IMR-90 (cell line): ENCODE measurements at regions not wholly inside any gene's neighbourhood (a gene's known extent, or its start where the extent isn't known, plus 50 kb on each side); places are given as distances from the start of the nearest gene placed in this dataset.

Experiments
- ATAC-seq: fragments of 200-7000 bp; cut with Tn5 transposase; 2 replicates; pipeline ENCODE4 v1.9.1; 2020; ENCODE audit warnings: low read depth, mild to moderate bottlenecking, moderate library complexity
- BruUV-seq: library from RNA; stranded (reverse); fragments of 400-500 nt; replicated peaks from 2 replicates; lab custom pipeline; 2021; lab: Mats Ljungman, UMichigan
- CTCF ChIA-PET: fragments of 300-600 bp; formaldehyde crosslinking; extraction: SDS; loops from one replicate; lab custom pipeline; 2021; ENCODE audit warnings: antibody characterized with exemption; lab: Yijun Ruan, JAX
- POLR2A ChIA-PET: fragments of 300-600 bp; sonication (Branson Sonifier 250); formaldehyde crosslinking; loops from one replicate; lab custom pipeline; 2022; ENCODE audit warnings: antibody characterized with exemption; ENCODE audit not compliant: unreplicated experiment; lab: Charles Lee
- DNase-seq: peaks from one replicate; pipeline ENCODE4 v3.0.0; 2013
- H2AFZ ChIP-seq: replicated peaks from 2 replicates; pipeline ENCODE3; 2013; ENCODE audit warnings: low read length, mild to moderate bottlenecking; ENCODE audit not compliant: poor library complexity
- H2AK5ac ChIP-seq: 2 replicates; pipeline ENCODE4 v1.6.1; 2013; ENCODE audit warnings: low read depth, low read length, inconsistent platforms
- H2AK9ac ChIP-seq: replicated peaks from 2 replicates; pipeline ENCODE3; 2013; ENCODE audit warnings: mild to moderate bottlenecking, low read depth, low read length, moderate library complexity; ENCODE audit not compliant: poor library complexity
- H2BK120ac ChIP-seq: 2 replicates; pipeline ENCODE4 v1.6.1; 2013; ENCODE audit warnings: low read depth, low read length, inconsistent platforms
- H2BK15ac ChIP-seq: 3 replicates; pipeline ENCODE4 v1.6.1; 2013; ENCODE audit warnings: low read depth, low read length, inconsistent platforms
- H2BK20ac ChIP-seq: 2 replicates; pipeline ENCODE4 v1.6.1; 2013; ENCODE audit warnings: low read depth, mild to moderate bottlenecking, inconsistent platforms, low read length, moderate library complexity
- H2BK5ac ChIP-seq: 2 replicates; pipeline ENCODE4 v1.6.1; 2013; ENCODE audit warnings: mild to moderate bottlenecking, low read depth, low read length, inconsistent platforms; ENCODE audit not compliant: poor library complexity, severe bottlenecking
- H3K14ac ChIP-seq: replicated peaks from 2 replicates; pipeline ENCODE4 v1.6.1; 2013; ENCODE audit warnings: low read depth, low read length, inconsistent platforms
- H3K18ac ChIP-seq: 2 replicates; pipeline ENCODE4 v1.6.1; 2013; ENCODE audit warnings: low read depth, low read length, control low read depth
- H3K23ac ChIP-seq: 2 replicates; pipeline ENCODE4 v1.6.1; 2013; ENCODE audit warnings: low read depth, low read length, inconsistent platforms
- H3K27ac ChIP-seq: 2 replicates; pipeline ENCODE4 v1.5.1; 2013; ENCODE audit warnings: mild to moderate bottlenecking, control low read depth, low read length; ENCODE audit not compliant: insufficient read depth
- H3K27me3 ChIP-seq: 2 replicates; pipeline ENCODE4 v1.6.1; 2013; ENCODE audit warnings: low read length; ENCODE audit not compliant: control insufficient read depth, insufficient read depth
- H3K36me3 ChIP-seq: 2 replicates; pipeline ENCODE4 v1.6.1; 2013; ENCODE audit warnings: low read length, mixed read lengths; ENCODE audit not compliant: control insufficient read depth, insufficient read depth
- H3K4ac ChIP-seq: 2 replicates; pipeline ENCODE4 v1.6.1; 2013; ENCODE audit warnings: low read depth, low read length, inconsistent platforms
- H3K4me1 ChIP-seq: 2 replicates; pipeline ENCODE4 v1.6.1; 2013; ENCODE audit warnings: low read length, mixed read lengths; ENCODE audit not compliant: control insufficient read depth, insufficient read depth
- H3K4me2 ChIP-seq: 2 replicates; pipeline ENCODE4 v1.6.1; 2013; ENCODE audit warnings: low read depth, mild to moderate bottlenecking, control low read depth, low read length, moderate library complexity
- H3K4me3 ChIP-seq: 2 replicates; pipeline ENCODE4 v1.5.1; 2013; ENCODE audit warnings: low read depth, mild to moderate bottlenecking, control low read depth, low read length, moderate library complexity; ENCODE audit not compliant: insufficient read depth
- H3K56ac ChIP-seq: 2 replicates; pipeline ENCODE4 v1.6.1; 2013; ENCODE audit warnings: low read length, inconsistent platforms; ENCODE audit not compliant: insufficient read depth; ENCODE audit errors: extremely low read depth
- H3K79me1 ChIP-seq, 2 experiments: 2 replicates each; pipeline ENCODE4 v1.6.1; 2013; ENCODE audit warnings: low read length in 2 of 2, inconsistent platforms in 1 of 2, low read depth in 1 of 2
- H3K9ac ChIP-seq: 2 replicates; pipeline ENCODE4 v1.6.1; 2013; ENCODE audit warnings: low read depth, low read length, control low read depth
- H3K9me1 ChIP-seq: 2 replicates; pipeline ENCODE4 v1.6.1; 2013; ENCODE audit warnings: low read length, inconsistent platforms; ENCODE audit not compliant: insufficient read depth
- H3K9me3 ChIP-seq: 2 replicates; pipeline ENCODE4 v1.6.1; 2013; ENCODE audit warnings: low read length; ENCODE audit not compliant: control insufficient read depth, insufficient read depth
- H4K20me1 ChIP-seq: 2 replicates; pipeline ENCODE4 v1.6.1; 2013; ENCODE audit warnings: low read length, inconsistent platforms; ENCODE audit not compliant: insufficient read depth
- H4K5ac ChIP-seq: 2 replicates; pipeline ENCODE4 v1.6.1; 2013; ENCODE audit warnings: mild to moderate bottlenecking, low read depth, low read length, control low read depth
- H4K8ac ChIP-seq, 2 experiments: 2 replicates each; pipeline ENCODE4 v1.6.1; 2013; ENCODE audit warnings: low read depth in 2 of 2, low read length in 2 of 2, control low read depth in 1 of 2, inconsistent platforms in 1 of 2
- H4K91ac ChIP-seq: 2 replicates; pipeline ENCODE4 v1.6.1; 2013; ENCODE audit warnings: low read depth, low read length, inconsistent platforms; ENCODE audit not compliant: insufficient read depth
- BHLHE40 ChIP-seq: fragments of 150-350 bp; IDR thresholded peaks from 2 replicates; pipeline ENCODE4 v1.6.1; 2016; ENCODE audit warnings: mild to moderate bottlenecking, low read depth, low read length
- CEBPB ChIP-seq: IDR thresholded peaks from 2 replicates; pipeline ENCODE4 v1.6.1; 2012; ENCODE audit warnings: low read depth, low read length, improper control_type of control experiment
- CHD1 ChIP-seq: IDR thresholded peaks from 2 replicates; pipeline ENCODE4 v1.6.1; 2012; ENCODE audit warnings: low read depth, low read length, improper control_type of control experiment
- CTCF ChIP-seq: conservative IDR thresholded peaks from 2 replicates; pipeline ENCODE4 v1.5.1; 2012; ENCODE audit warnings: mild to moderate bottlenecking, low read depth, low read length, improper control_type of control experiment
- FOS ChIP-seq: fragments of 150-350 bp; IDR thresholded peaks from 2 replicates; pipeline ENCODE4 v1.6.1; 2016; ENCODE audit warnings: low read depth, low read length
- MAFK ChIP-seq: IDR thresholded peaks from 2 replicates; pipeline ENCODE4 v1.6.1; 2012; ENCODE audit warnings: low read depth, low read length, improper control_type of control experiment
- MAZ ChIP-seq: IDR thresholded peaks from 2 replicates; pipeline ENCODE4 v1.6.1; 2012; ENCODE audit warnings: low read depth, mild to moderate bottlenecking, low read length, improper control_type of control experiment, moderate library complexity, borderline replicate concordance
- MXI1 ChIP-seq: IDR thresholded peaks from 2 replicates; pipeline ENCODE4 v1.6.1; 2012; ENCODE audit warnings: low read depth, mild to moderate bottlenecking, low read length, moderate library complexity, borderline replicate concordance
- NFE2L2 ChIP-seq: fragments of 150-350 bp; IDR thresholded peaks from 2 replicates; pipeline ENCODE4 v1.6.1; 2016; ENCODE audit warnings: low read depth, mild to moderate bottlenecking, low read length
- POLR2A ChIP-seq: IDR thresholded peaks from 2 replicates; pipeline ENCODE4 v1.6.1; 2012; ENCODE audit warnings: mild to moderate bottlenecking, low read depth, low read length
- RAD21 ChIP-seq: IDR thresholded peaks from 2 replicates; pipeline ENCODE4 v1.6.1; 2012; ENCODE audit warnings: low read length, improper control_type of control experiment
- RCOR1 ChIP-seq: IDR thresholded peaks from 2 replicates; pipeline ENCODE4 v1.6.1; 2012; ENCODE audit warnings: mild to moderate bottlenecking, low read length, improper control_type of control experiment; ENCODE audit not compliant: insufficient replicate concordance
- RFX5 ChIP-seq: IDR thresholded peaks from 2 replicates; pipeline ENCODE4 v1.8.0; 2012; ENCODE audit warnings: low read depth, mild to moderate bottlenecking, low read length, moderate library complexity
- SMC3 ChIP-seq: fragments of 150-350 bp; IDR thresholded peaks from 2 replicates; pipeline ENCODE4 v1.6.1; 2016; ENCODE audit warnings: low read depth, mild to moderate bottlenecking, antibody characterized with exemption, low read length, moderate library complexity
- USF2 ChIP-seq: fragments of 150-350 bp; IDR thresholded peaks from 2 replicates; pipeline ENCODE4 v1.6.1; 2017; ENCODE audit warnings: mild to moderate bottlenecking, antibody characterized with exemption, low read length, low read depth
- dilution Hi-C: fragments of 300-500 bp; cut with HindIII; formaldehyde crosslinking; loops from one replicate; pipeline ENCODE4 v1.14.3; 2018; ENCODE audit warnings: low sequenced_read_pairs; ENCODE audit not compliant: unreplicated experiment
- in situ Hi-C: fragments of 300-500 bp; cut with MboI; formaldehyde crosslinking; loops from 3 replicates; pipeline ENCODE4 v1.14.3; 2019; ENCODE audit warnings: low sequenced_read_pairs, inconsistent platforms, mixed read lengths
- intact Hi-C: fragments of 100-400 bp; cut with micrococcal nuclease; formaldehyde crosslinking; loops from 2 replicates; pipeline ENCODE4 v1.10.0; 2022
- TF ChIP-seq, protein P1 (sequence below): fragments of 150-350 bp; IDR thresholded peaks from 2 replicates; pipeline ENCODE4 v1.6.1; 2016; ENCODE audit warnings: low read depth, mild to moderate bottlenecking, low read length, moderate library complexity, borderline replicate concordance

DNA sequence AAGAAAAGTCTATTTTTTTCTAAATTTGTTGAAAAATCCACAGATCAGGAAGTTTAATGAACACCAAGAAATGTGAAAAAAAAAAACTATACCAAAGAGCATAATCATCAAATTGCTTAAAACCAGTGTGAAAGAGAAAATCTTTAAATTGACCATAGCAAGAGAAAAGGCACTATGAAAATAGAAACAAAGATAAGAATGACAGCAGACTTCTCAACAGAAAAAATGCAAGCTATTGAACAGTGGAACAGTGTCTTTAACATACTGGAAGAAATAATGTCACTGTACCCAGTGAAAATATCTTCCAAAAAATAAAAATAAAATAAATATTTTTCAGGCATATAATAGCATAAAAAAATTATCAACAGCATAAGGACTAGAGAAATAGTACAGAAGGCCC is 243.0 kb upstream of the GJB5 start:
- CTCF ChIA-PET, result no interaction called here
- DNase-seq, result no peak
- dilution Hi-C loops, result no loop called here

More for the DNA sequence above, 243.0 kb upstream of the GJB5 start:
- TF ChIP-seq RCOR1, result no peak
- TF ChIP-seq RFX5, result no peak
- no peak for TF ChIP-seq RAD21
- TF ChIP-seq SMC3, result no peak
- no peak for TF ChIP-seq MXI1
- no peak for TF ChIP-seq CTCF
- TF ChIP-seq CHD1, result no peak
- no peak for TF ChIP-seq USF2
- TF ChIP-seq BHLHE40, result no peak
- no peak for TF ChIP-seq CEBPB
- TF ChIP-seq, protein P1, sequence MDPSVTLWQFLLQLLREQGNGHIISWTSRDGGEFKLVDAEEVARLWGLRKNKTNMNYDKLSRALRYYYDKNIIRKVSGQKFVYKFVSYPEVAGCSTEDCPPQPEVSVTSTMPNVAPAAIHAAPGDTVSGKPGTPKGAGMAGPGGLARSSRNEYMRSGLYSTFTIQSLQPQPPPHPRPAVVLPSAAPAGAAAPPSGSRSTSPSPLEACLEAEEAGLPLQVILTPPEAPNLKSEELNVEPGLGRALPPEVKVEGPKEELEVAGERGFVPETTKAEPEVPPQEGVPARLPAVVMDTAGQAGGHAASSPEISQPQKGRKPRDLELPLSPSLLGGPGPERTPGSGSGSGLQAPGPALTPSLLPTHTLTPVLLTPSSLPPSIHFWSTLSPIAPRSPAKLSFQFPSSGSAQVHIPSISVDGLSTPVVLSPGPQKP, result no peak
- no peak for TF ChIP-seq FOS
- TF ChIP-seq MAZ, result no peak
- no peak for TF ChIP-seq MAFK
- TF ChIP-seq POLR2A, result no peak
- no peak for TF ChIP-seq NFE2L2
- no TSS peak for BruUV-seq
- no peak overlapping the region for H4K91ac ChIP-seq
- no peak overlapping the region for H2BK15ac ChIP-seq
- no peak overlapping the region for H2BK5ac ChIP-seq
- no peak overlapping the region for H2BK120ac ChIP-seq
- in situ Hi-C loops (no loop called here), intact Hi-C loops (no loop called here)
- no peaks in the 10 kb centered on the region for H3K79me1 ChIP-seq
- no peak overlapping the region for H3K23ac ChIP-seq
- no peak overlapping the region for H3K4me2 ChIP-seq
- no peak overlapping the region for H3K56ac ChIP-seq
- no peak overlapping the region for H2AK5ac ChIP-seq
- H3K27ac ChIP-seq, result no peak overlapping the region
- no peak overlapping the region for H3K14ac ChIP-seq
- no peak overlapping the region for H4K8ac ChIP-seq
- no peak overlapping the region for H3K18ac ChIP-seq
- no peak overlapping the region for H2AFZ ChIP-seq
- H4K5ac ChIP-seq, result no peak overlapping the region
- no peaks in the 10 kb centered on the region for H3K27me3 ChIP-seq
- no peaks in the 10 kb centered on the region for H4K20me1 ChIP-seq
- no peak for ATAC-seq
- POLR2A ChIA-PET, result no interaction called here
- no peaks in the 10 kb centered on the region for H3K4me1 ChIP-seq
- H2BK20ac ChIP-seq, result no peak overlapping the region
- no peaks in the 10 kb centered on the region for H3K9me1 ChIP-seq
- no peaks in the 10 kb centered on the region for H3K36me3 ChIP-seq
- no peak overlapping the region for H2AK9ac ChIP-seq
- no peak overlapping the region for H3K9ac ChIP-seq
- no peak overlapping the region for H3K4me3 ChIP-seq
- H3K9me3 ChIP-seq, result peaks cover 5% of the 10 kb centered on the region
- no peak overlapping the region for H3K4ac ChIP-seq
